Kidney (tissue), 13 donors: ENCODE measurements at regions not wholly inside any gene's neighbourhood (a gene's known extent, or its start where the extent isn't known, plus 50 kb on each side); places are given as distances from the start of the nearest gene placed in this dataset.

Source experiments
- DNase-seq, 5 donors: peaks; one replicate each; pipeline ENCODE4 v3.0.0-alpha.2; 2013 to 2020
- FAIRE-seq: peaks from 2 replicates; lab custom pipeline; 2012; peaks lifted over from hg19 to GRCh38; lab: Jason Lieb, UNC
- H3K27ac ChIP-seq, 2 donors: one replicate each; pipeline ENCODE4 v1.7.0; 2013; ENCODE audit warnings: low read depth in 2 of 2, low read length in 2 of 2, inconsistent platforms in 1 of 2
- H3K27me3 ChIP-seq: one replicate; pipeline ENCODE4 v1.7.1; 2013; ENCODE audit warnings: low read length, inconsistent platforms; ENCODE audit not compliant: control insufficient read depth, insufficient read depth
- H3K36me3 ChIP-seq, 3 donors: one replicate each; pipeline versions ENCODE4 v1.7.0 to v1.7.1; 2013; ENCODE audit warnings: low read length in 3 of 3, control low read depth in 1 of 3, inconsistent platforms in 1 of 3; ENCODE audit not compliant: insufficient read depth in 3 of 3, control insufficient read depth in 2 of 3
- H3K4me1 ChIP-seq, 3 donors: one replicate each; pipeline versions ENCODE4 v1.7.0 to v1.7.1; 2013; ENCODE audit warnings: low read length in 3 of 3, inconsistent platforms in 1 of 3, low read depth in 1 of 3; ENCODE audit not compliant: control insufficient read depth in 2 of 3, insufficient read depth in 2 of 3
- H3K4me3 ChIP-seq, 3 donors: one replicate each; pipeline versions ENCODE4 v1.7.0 to v1.8.1; 2013; ENCODE audit warnings: low read length in 3 of 3, control low read depth in 1 of 3, inconsistent platforms in 1 of 3
- H3K9ac ChIP-seq, 3 donors: one replicate each; pipeline versions ENCODE4 v1.7.0 to v1.7.1; 2013; ENCODE audit warnings: low read length in 3 of 3, control low read depth in 1 of 3, inconsistent platforms in 1 of 3
- H3K9me3 ChIP-seq, 3 donors: one replicate each; pipeline versions ENCODE4 v1.7.0 to v1.7.1; 2013; ENCODE audit warnings: low read length in 3 of 3, control low read depth in 1 of 3, inconsistent platforms in 1 of 3; ENCODE audit not compliant: control insufficient read depth in 2 of 3, insufficient read depth in 1 of 3
- intact Hi-C: fragments of 100-400 bp; cut with DNase I; formaldehyde crosslinking; loops from one replicate; pipeline ENCODE4 v1.11.1; 2022
- TF ChIP-seq, protein P1 (sequence below): IDR thresholded peaks from 3 replicates; pipeline ENCODE4 v1.5.1; 2012; ENCODE audit warnings: mild to moderate bottlenecking, moderate library complexity, borderline replicate concordance; ENCODE audit not compliant: insufficient read depth; ENCODE audit errors: extremely low read depth
- donor health status: control.
- donor health status: control.
- donor health status: control.
- donor health status: control.
- donor health status: control.
- donor health status: DM: yes; HTN: yes; CAD: no.
- donor health status: Normal renal cell carcinoma (clear cell type).

- Histone ChIP-seq H3K4me1 (no peaks in the 10 kb centered on the region), H3K27ac (no peak overlapping the region), H3K4me3 (peak overlapping the region in 1 of 3 donors; percentile 1), H3K36me3 (no peaks in the 10 kb centered on the region), H3K27me3 (no peaks in the 10 kb centered on the region), H3K9ac (no peak overlapping the region), H3K9me3 (no peaks in the 10 kb centered on the region)
- DNase-seq (no peak), FAIRE-seq (no peak)
- TF ChIP-seq, protein P1, sequence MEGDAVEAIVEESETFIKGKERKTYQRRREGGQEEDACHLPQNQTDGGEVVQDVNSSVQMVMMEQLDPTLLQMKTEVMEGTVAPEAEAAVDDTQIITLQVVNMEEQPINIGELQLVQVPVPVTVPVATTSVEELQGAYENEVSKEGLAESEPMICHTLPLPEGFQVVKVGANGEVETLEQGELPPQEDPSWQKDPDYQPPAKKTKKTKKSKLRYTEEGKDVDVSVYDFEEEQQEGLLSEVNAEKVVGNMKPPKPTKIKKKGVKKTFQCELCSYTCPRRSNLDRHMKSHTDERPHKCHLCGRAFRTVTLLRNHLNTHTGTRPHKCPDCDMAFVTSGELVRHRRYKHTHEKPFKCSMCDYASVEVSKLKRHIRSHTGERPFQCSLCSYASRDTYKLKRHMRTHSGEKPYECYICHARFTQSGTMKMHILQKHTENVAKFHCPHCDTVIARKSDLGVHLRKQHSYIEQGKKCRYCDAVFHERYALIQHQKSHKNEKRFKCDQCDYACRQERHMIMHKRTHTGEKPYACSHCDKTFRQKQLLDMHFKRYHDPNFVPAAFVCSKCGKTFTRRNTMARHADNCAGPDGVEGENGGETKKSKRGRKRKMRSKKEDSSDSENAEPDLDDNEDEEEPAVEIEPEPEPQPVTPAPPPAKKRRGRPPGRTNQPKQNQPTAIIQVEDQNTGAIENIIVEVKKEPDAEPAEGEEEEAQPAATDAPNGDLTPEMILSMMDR = no peak
- intact Hi-C loops = no loop called here
Measured at GRCh38 chr3:106176734-106177133, 307.9 kb upstream of the CBLB start.

DNA sequence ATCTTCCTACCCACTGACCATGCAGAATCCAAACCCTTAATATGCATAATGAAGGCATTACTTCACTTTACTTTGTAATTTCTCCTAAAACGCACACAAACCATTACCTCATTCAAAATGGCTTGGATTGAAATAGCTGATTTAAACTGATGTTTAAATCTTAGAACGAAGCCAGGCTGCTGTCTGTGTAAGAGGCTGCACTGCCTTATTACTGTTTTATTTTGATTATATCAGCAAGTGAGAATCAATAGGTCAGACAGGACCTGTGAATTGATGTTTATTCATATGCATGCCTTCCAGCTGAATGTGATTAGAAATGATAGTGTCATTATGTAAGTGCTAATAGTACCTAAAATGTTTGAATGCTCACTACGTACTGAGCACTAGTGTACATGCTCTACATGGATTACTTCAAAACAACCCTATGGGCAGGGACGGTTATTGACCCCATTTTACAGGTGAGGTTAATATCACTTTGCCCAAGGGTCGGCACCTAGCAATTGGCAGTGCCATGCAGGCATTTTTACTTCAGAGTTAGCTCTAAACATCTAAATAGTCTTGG, 314.2 kb upstream of the CBLB start:
- Histone ChIP-seq H3K36me3 (no peaks in the 10 kb centered on the region), H3K27ac (no peak overlapping the region), H3K4me3 (no peak overlapping the region), H3K9ac (no peak overlapping the region), H3K27me3 (no peaks in the 10 kb centered on the region), H3K9me3 (no peaks in the 10 kb centered on the region), H3K4me1 (no peaks in the 10 kb centered on the region)
- FAIRE-seq = no peak
- TF ChIP-seq, protein P1 = no peak
- intact Hi-C loops = no loop called here
- DNase-seq = no peak

- Histone ChIP-seq H3K4me1 (no peaks in the 10 kb centered on the region), H3K36me3 (no peaks in the 10 kb centered on the region), H3K9me3 (no peaks in the 10 kb centered on the region), H3K9ac (no peak overlapping the region), H3K27ac (no peak overlapping the region), H3K27me3 (no peaks in the 10 kb centered on the region), H3K4me3 (no peak overlapping the region)
- intact Hi-C loops = no loop called here
- FAIRE-seq (no peak), DNase-seq (peak in 2 of 5 donors; percentile 8 to 24)
- TF ChIP-seq, protein P1 = no peak
Measured at GRCh38 chr3:106183762-106184391, 315.1 kb upstream of the CBLB start.
